Upper lobe of left lung (tissue), 6 donors: ENCODE measurements at regions not wholly inside any gene's neighbourhood (a gene's known extent, or its start where the extent isn't known, plus 50 kb on each side); places are given as distances from the start of the nearest gene placed in this dataset.
A peak's percentile ranks its signal among the peaks of the same experiment; 100 is the strongest.

Experiments used
- ATAC-seq, 2 donors: fragments of 200-7000 bp; cut with Tn5 transposase; one replicate each; pipeline ENCODE4 v1.9.1; 2022; ENCODE audit warnings: mild to moderate bottlenecking in 2 of 2, moderate library complexity in 2 of 2; ENCODE audit not compliant: low FRiP score in 2 of 2
- DNase-seq, 2 donors: peaks; one replicate each; pipeline ENCODE4 v3.0.0-alpha.2; 2019 to 2020
- H3K27ac ChIP-seq, 4 donors: fragments of 200-600 bp; sonication (generic); one replicate each; pipeline ENCODE4 v1.5.1; 2016 to 2019
- H3K27me3 ChIP-seq, 4 donors: fragments of 200-600 bp; sonication (generic); one replicate each; pipeline ENCODE4 v1.5.1; 2017 to 2019
- H3K36me3 ChIP-seq, 4 donors: fragments of 200-600 bp; sonication (generic); one replicate each; pipeline ENCODE4 v1.5.1; 2016 to 2019
- H3K4me1 ChIP-seq, 4 donors: fragments of 200-600 bp; sonication (generic); one replicate each; pipeline ENCODE4 v1.5.1; 2018 to 2019
- H3K4me3 ChIP-seq, 4 donors: fragments of 200-600 bp; sonication (generic); one replicate each; pipeline ENCODE4 v1.5.1; 2017 to 2019; ENCODE audit warnings: mild to moderate bottlenecking in 2 of 4, moderate library complexity in 1 of 4
- H3K9me3 ChIP-seq, 4 donors: fragments of 200-600 bp; sonication (generic); one replicate each; pipeline ENCODE4 v1.5.1; 2018 to 2019
- CTCF ChIP-seq, 6 experiments: fragments of 450-650 bp in 4 of 6; fragments of 200-600 bp in 2 of 6; sonication (generic) in 2 of 6; IDR thresholded peaks; one replicate each; pipeline ENCODE4 v1.5.1; 2016 to 2019; ENCODE audit warnings: antibody characterized with exemption in 6 of 6
- EP300 ChIP-seq, 4 donors: sonication (generic); formaldehyde crosslinking; IDR thresholded peaks; one replicate each; pipeline ENCODE4 v1.5.1; 2017; ENCODE audit warnings: antibody characterized with exemption in 4 of 4, control low read depth in 2 of 4
- POLR2A ChIP-seq, 4 donors: fragments of 450-650 bp; IDR thresholded peaks; one replicate each; pipeline ENCODE4 v1.5.1; 2016 to 2017; ENCODE audit warnings: antibody characterized with exemption in 4 of 4, mild to moderate bottlenecking in 2 of 4
- POLR2AphosphoS5 ChIP-seq, 2 donors: sonication (generic); formaldehyde crosslinking; IDR thresholded peaks; one replicate each; pipeline ENCODE4 v1.5.1; 2017; ENCODE audit warnings: antibody characterized with exemption in 2 of 2
- WGBS, 2 donors: methylation state at CpG; one replicate each; pipeline ENCODE4 v1.1.5; 2017 to 2018; 5-methylcytosine and 5-hydroxymethylcytosine counted together
- donor health status: DM: no; HTN: no; CAD: no; lungs with moderate emphysema.
- donor health status: DM: no; HTN: yes; CAD: no; lungs with severe emphysema.

- Histone ChIP-seq H3K27ac (no peak overlapping the region), H3K27me3 (no peaks in the 10 kb centered on the region), H3K4me1 (no peaks in the 10 kb centered on the region), H3K4me3 (peak overlapping the region in 1 of 4 donors; percentile 6), H3K36me3 (no peaks in the 10 kb centered on the region), H3K9me3 (no peaks in the 10 kb centered on the region)
- WGBS, 2 donors: 91 to 95% methylated on average over 9 of the region's 9 CpGs
- DNase-seq: no peak
- no peak for TF ChIP-seq POLR2A (IDR thresholded peaks at IDR 0.05)
- no peak for TF ChIP-seq CTCF (IDR thresholded peaks at IDR 0.05)
- TF ChIP-seq EP300 (IDR thresholded peaks at IDR 0.05): no peak
- TF ChIP-seq POLR2AphosphoS5 (IDR thresholded peaks at IDR 0.05): no peak
- ATAC-seq: no peak
Measured at GRCh38 chr6:169385237-169385880, 131.7 kb upstream of the THBS2 start.

- 76 to 79% methylated on average over 7 of the region's 7 CpGs for whole genome bisulfite sequencing, 2 donors
- ATAC-seq (no peak), DNase-seq (no peak)
- no peak for TF ChIP-seq EP300 (IDR thresholded peaks at IDR 0.05)
- no peak for TF ChIP-seq POLR2A (IDR thresholded peaks at IDR 0.05)
- no peak for TF ChIP-seq CTCF (IDR thresholded peaks at IDR 0.05)
- TF ChIP-seq POLR2AphosphoS5 (IDR thresholded peaks at IDR 0.05): no peak
- H3K9me3 ChIP-seq: no peaks in the 10 kb centered on the region
- no peaks in the 10 kb centered on the region for H3K36me3 ChIP-seq
- no peak overlapping the region for H3K27ac ChIP-seq
- H3K27me3 ChIP-seq: no peaks in the 10 kb centered on the region
- no peak overlapping the region for H3K4me3 ChIP-seq
- H3K4me1 ChIP-seq: no peaks in the 10 kb centered on the region
Measured at GRCh38 chr6:169384291-169384690, 130.6 kb upstream of the THBS2 start.

- no peak overlapping the region for H3K4me3 ChIP-seq
- no peak for TF ChIP-seq POLR2AphosphoS5 (IDR thresholded peaks at IDR 0.05)
- no peak for TF ChIP-seq CTCF (IDR thresholded peaks at IDR 0.05)
- no peak for TF ChIP-seq EP300 (IDR thresholded peaks at IDR 0.05)
- TF ChIP-seq POLR2A (IDR thresholded peaks at IDR 0.05): no peak
- H3K9me3 ChIP-seq: no peaks in the 10 kb centered on the region
- no peaks in the 10 kb centered on the region for H3K4me1 ChIP-seq
- no peak overlapping the region for H3K27ac ChIP-seq
- H3K27me3 ChIP-seq: no peaks in the 10 kb centered on the region
- ATAC-seq (no peak), DNase-seq (no peak)
- H3K36me3 ChIP-seq: no peaks in the 10 kb centered on the region
- 51 to 52% methylated on average over 6 of the region's 6 CpGs for WGBS, 2 donors
Measured at GRCh38 chr6:169383265-169383664, 129.6 kb upstream of the THBS2 start.

GRCh38 chr6:169382735-169383134 lies 129.1 kb upstream of the THBS2 start:
- WGBS, 2 donors: 50 to 69% methylated on average over 1 of the region's 1 CpG

More at GRCh38 chr6:169382735-169383134, 129.1 kb upstream of the THBS2 start:
- Histone ChIP-seq H3K9me3 (no peaks in the 10 kb centered on the region), H3K27ac (no peak overlapping the region), H3K36me3 (no peaks in the 10 kb centered on the region), H3K4me1 (no peaks in the 10 kb centered on the region), H3K27me3 (no peaks in the 10 kb centered on the region), H3K4me3 (no peak overlapping the region)
- no peak for TF ChIP-seq EP300 (IDR thresholded peaks at IDR 0.05)
- TF ChIP-seq POLR2A (IDR thresholded peaks at IDR 0.05): no peak
- TF ChIP-seq POLR2AphosphoS5 (IDR thresholded peaks at IDR 0.05): no peak
- TF ChIP-seq CTCF (IDR thresholded peaks at IDR 0.05): no peak
- ATAC-seq (no peak), DNase-seq (no peak)
